A673 (cell line): ENCODE measurements at regions not wholly inside any gene's neighbourhood (a gene's known extent, or its start where the extent isn't known, plus 50 kb on each side); places are given as distances from the start of the nearest gene placed in this dataset.

ENCODE experiments used
- CTCF ChIP-seq: fragments of 300-800, 200-600 bp; sonication (generic); conservative IDR thresholded peaks from 2 replicates; pipeline ENCODE4 v1.5.1; 2017; ENCODE audit warnings: low read depth, mild to moderate bottlenecking, antibody characterized with exemption, low read length, moderate library complexity, mixed read lengths
- EZH2 ChIP-seq: fragments of 200-600 bp; sonication (generic); IDR thresholded peaks from 2 replicates; pipeline ENCODE4 v1.6.1; 2017; ENCODE audit warnings: borderline replicate concordance, low read depth, mild to moderate bottlenecking, mixed read lengths, antibody characterized with exemption, low read length; ENCODE audit not compliant: poor library complexity, severe bottlenecking

- TF ChIP-seq CTCF (no peak), EZH2 (no peak)
Observed at GRCh38 chr13:61170856-61171255, 244.8 kb downstream of the PCDH20 start.
